ENCODE measurements at regions not wholly inside any gene's neighbourhood (a gene's known extent, or its start where the extent isn't known, plus 50 kb on each side); places are given as distances from the start of the nearest gene placed in this dataset.

GRCh38 chr14:71815110-71815509 is 117.1 kb upstream of the RGS6 start:
- no peak overlapping the region for H3K27ac ChIP-seq
- 22% methylated on average over 4 of the region's 4 CpGs for WGBS (ENCODE audit: insufficient coverage, low coverage, low lambda C conversion rate, missing lambda C conversion rate)
- no peak for DNase-seq
- no peak for TF ChIP-seq POLR2A (IDR thresholded peaks at IDR 0.05)
- TF ChIP-seq CTCF (IDR thresholded peaks at IDR 0.05), result no peak
- no peaks in the 10 kb centered on the region for H3K27me3 ChIP-seq
- no peaks in the 10 kb centered on the region for H3K36me3 ChIP-seq
- no peak overlapping the region for H3K4me3 ChIP-seq
- intact Hi-C loops (cut with DNase I), result no loop called here
- H3K4me1 ChIP-seq, result no peaks in the 10 kb centered on the region
- H3K9me3 ChIP-seq, result no peaks in the 10 kb centered on the region
- no peak for ATAC-seq

- WGBS (ENCODE audit: insufficient coverage, low coverage, low lambda C conversion rate, missing lambda C conversion rate), result 54% methylated on average over 4 of the region's 5 CpGs
- H3K9me3 ChIP-seq, result no peaks in the 10 kb centered on the region
- no peak overlapping the region for H3K27ac ChIP-seq
- no peaks in the 10 kb centered on the region for H3K36me3 ChIP-seq
- DNase-seq (no peak), ATAC-seq (no peak)
- no peaks in the 10 kb centered on the region for H3K27me3 ChIP-seq
- no peak overlapping the region for H3K4me3 ChIP-seq
- intact Hi-C loops (cut with DNase I), result no loop called here
- TF ChIP-seq POLR2A (IDR thresholded peaks at IDR 0.05) (no peak), CTCF (IDR thresholded peaks at IDR 0.05) (no peak)
- no peaks in the 10 kb centered on the region for H3K4me1 ChIP-seq
Measured at GRCh38 chr14:71824816-71825215, 107.4 kb upstream of the RGS6 start.

GRCh38 chr14:71833476-71833875 is 98.8 kb upstream of the RGS6 start:
- TF ChIP-seq CTCF (IDR thresholded peaks at IDR 0.05), result no peak
- TF ChIP-seq POLR2A (IDR thresholded peaks at IDR 0.05), result no peak
- Histone ChIP-seq H3K27ac (no peak overlapping the region), H3K4me1 (no peaks in the 10 kb centered on the region), H3K4me3 (no peak overlapping the region), H3K27me3 (no peaks in the 10 kb centered on the region), H3K36me3 (no peaks in the 10 kb centered on the region), H3K9me3 (no peaks in the 10 kb centered on the region)
- intact Hi-C loops (cut with DNase I), result no loop called here
- WGBS (ENCODE audit: insufficient coverage, low coverage, low lambda C conversion rate, missing lambda C conversion rate), result 100% methylated on average over 1 of the region's 3 CpGs
- ATAC-seq, result no peak
- no peak for DNase-seq

- Histone ChIP-seq H3K27me3 (no peaks in the 10 kb centered on the region), H3K36me3 (no peaks in the 10 kb centered on the region), H3K9me3 (no peaks in the 10 kb centered on the region), H3K27ac (no peak overlapping the region), H3K4me1 (no peaks in the 10 kb centered on the region), H3K4me3 (no peak overlapping the region)
- ATAC-seq, result no peak
- WGBS (ENCODE audit: insufficient coverage, low coverage, low lambda C conversion rate, missing lambda C conversion rate), result 65% methylated on average over 4 of the region's 4 CpGs
- TF ChIP-seq POLR2A (IDR thresholded peaks at IDR 0.05), result no peak
- no peak for TF ChIP-seq CTCF (IDR thresholded peaks at IDR 0.05)
- no peak for DNase-seq
- intact Hi-C loops (cut with DNase I), result no loop called here
Measured at GRCh38 chr14:71834284-71835204, 97.7 kb upstream of the RGS6 start.

All from right lobe of liver (tissue), 6 donors.